ENCODE measurements at regions not wholly inside any gene's neighbourhood (a gene's known extent, or its start where the extent isn't known, plus 50 kb on each side); places are given as distances from the start of the nearest gene placed in this dataset.
"Not testable (repeated sequence)": the region's sequence is repeated elsewhere in the genome, so short reads cannot be mapped to it uniquely, and the experiment has no call there.

DNA sequence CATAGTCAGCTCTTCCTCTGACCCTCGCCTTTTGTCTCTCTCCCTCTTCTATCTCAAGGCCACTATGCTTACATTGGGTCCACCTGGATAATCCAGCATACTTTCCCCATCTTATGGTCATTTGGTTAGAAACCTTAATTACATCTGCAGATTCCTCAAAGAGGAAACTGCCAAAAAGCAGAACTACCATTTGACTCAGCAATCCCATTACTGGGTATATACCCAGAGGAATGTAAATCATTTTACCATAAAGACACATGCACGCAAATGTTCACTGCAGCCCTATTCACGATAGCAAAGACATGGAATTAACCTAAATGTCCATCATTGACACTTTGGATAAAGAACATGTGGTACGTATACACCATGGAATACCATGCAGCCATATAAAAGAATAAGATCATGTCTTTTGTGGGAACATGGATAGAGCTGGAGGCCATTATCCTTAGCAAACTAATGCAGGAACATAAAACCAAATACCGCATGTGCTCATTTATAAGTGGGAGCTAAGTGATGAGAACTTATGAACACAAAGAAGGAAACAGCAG is 114.8 kb upstream of the NPY start:
- Histone ChIP-seq H3K9ac (ENCODE audit: insufficient read depth, low read length, poor library complexity, severe bottlenecking) (no peak overlapping the region), H4K20me1 (ENCODE audit: insufficient read depth, low read length) (no peaks in the 10 kb centered on the region), H3K9me3 (replicated peaks in 1 of 2; ENCODE audit: control insufficient read depth in 1 of 2, insufficient read depth in 1 of 2, low read length in 2 of 2) (peaks cover 11 to 13% of the 10 kb centered on the region in 2 donors), H3K36me3 (replicated peaks in 1 of 2; ENCODE audit: control insufficient read depth in 1 of 2, insufficient read depth in 2 of 2, low read length in 2 of 2) (no peaks in the 10 kb centered on the region), H3K27ac (ENCODE audit: low read depth in 1 of 2, low read length in 2 of 2) (no peak overlapping the region), H3K4me3 (replicated peaks in 1 of 3; ENCODE audit: low read depth in 2 of 3, low read length in 3 of 3) (no peak overlapping the region), H2AFZ (ENCODE audit: insufficient read depth, low read depth, low read length, poor library complexity, severe bottlenecking) (no peak overlapping the region), H3K79me2 (ENCODE audit: insufficient read depth, low read length) (no peaks in the 10 kb centered on the region), H3K4me2 (replicated peaks; ENCODE audit: extremely low read depth, low read length, poor library complexity, severe bottlenecking) (no peak overlapping the region), H3K4me1 (ENCODE audit: control insufficient read depth in 1 of 2, insufficient read depth in 2 of 2, low read length in 2 of 2) (no peaks in the 10 kb centered on the region), H3K27me3 (ENCODE audit: control insufficient read depth in 2 of 2, insufficient read depth in 2 of 2, low read length in 2 of 2) (no peaks in the 10 kb centered on the region)
- Mint-ChIP-seq H3K4me3 (no peak overlapping the region), H3K27me3 (ENCODE audit: low read depth in 3 of 3) (peaks cover 0 to 3% (median 3%) of the 10 kb centered on the region in 3 donors), H3K9me3 (peaks cover 0 to 23% (median 12%) of the 10 kb centered on the region in 7 donors), H3K36me3 (no peaks in the 10 kb centered on the region), H3K27ac (no peak overlapping the region), H3K4me1 (no peaks in the 10 kb centered on the region)
- 67% methylated on average over 3 of the region's 5 CpGs for WGBS (ENCODE audit: insufficient coverage)
- no peak for DNase-seq
- TF ChIP-seq CTCF (IDR thresholded peaks at IDR 0.05): no peak
- intact Hi-C loops (cut with micrococcal nuclease): no loop called here

GRCh38 chr7:24171951-24172350 is 112.0 kb upstream of the NPY start:
- H3K36me3 ChIP-seq (replicated peaks in 1 of 2; ENCODE audit: control insufficient read depth in 1 of 2, insufficient read depth in 2 of 2, low read length in 2 of 2); H3K4me1 ChIP-seq (ENCODE audit: control insufficient read depth in 1 of 2, insufficient read depth in 2 of 2, low read length in 2 of 2); H3K27ac ChIP-seq (ENCODE audit: low read depth in 1 of 2, low read length in 2 of 2); H3K9ac ChIP-seq (ENCODE audit: insufficient read depth, low read length, poor library complexity, severe bottlenecking); intact Hi-C loops (cut with micrococcal nuclease); H4K20me1 ChIP-seq (ENCODE audit: insufficient read depth, low read length); H3K27me3 ChIP-seq (ENCODE audit: control insufficient read depth in 2 of 2, insufficient read depth in 2 of 2, low read length in 2 of 2); H3K4me2 ChIP-seq (replicated peaks; ENCODE audit: extremely low read depth, low read length, poor library complexity, severe bottlenecking); H2AFZ ChIP-seq (ENCODE audit: insufficient read depth, low read depth, low read length, poor library complexity, severe bottlenecking); H3K27ac Mint-ChIP-seq; H3K27me3 Mint-ChIP-seq (ENCODE audit: low read depth in 3 of 3); H3K4me3 ChIP-seq (replicated peaks in 1 of 3; ENCODE audit: low read depth in 2 of 3, low read length in 3 of 3); H3K36me3 Mint-ChIP-seq; H3K9me3 Mint-ChIP-seq; H3K9me3 ChIP-seq (replicated peaks in 1 of 2; ENCODE audit: control insufficient read depth in 1 of 2, insufficient read depth in 1 of 2, low read length in 2 of 2); H3K4me3 Mint-ChIP-seq; H3K79me2 ChIP-seq (ENCODE audit: insufficient read depth, low read length); H3K4me1 Mint-ChIP-seq; DNase-seq: not testable (repeated sequence)
- WGBS (ENCODE audit: insufficient coverage): 98% methylated on average over 5 of the region's 9 CpGs
